ENCODE measurements at regions not wholly inside any gene's neighbourhood (a gene's known extent, or its start where the extent isn't known, plus 50 kb on each side); places are given as distances from the start of the nearest gene placed in this dataset.

- H3K27ac ChIP-seq: no peak overlapping the region
- H3K9me3 ChIP-seq: no peaks in the 10 kb centered on the region
- TF ChIP-seq POLR2A (IDR thresholded peaks at IDR 0.05) (no peak), CTCF (IDR thresholded peaks at IDR 0.05) (no peak)
- H3K27me3 ChIP-seq: no peaks in the 10 kb centered on the region
- no peak overlapping the region for H3K4me3 ChIP-seq
- intact Hi-C loops (cut with DNase I; ENCODE audit: low total_unique reads): no loop called here
- H3K36me3 ChIP-seq: no peaks in the 10 kb centered on the region
- DNase-seq: no peak
- H3K4me1 ChIP-seq: no peaks in the 10 kb centered on the region
These were observed 124.2 kb upstream of the LMO4 start for GRCh38 chr1:87204441-87204840.

- H3K4me3 ChIP-seq: no peak overlapping the region
- no peaks in the 10 kb centered on the region for H3K4me1 ChIP-seq
- H3K27ac ChIP-seq: no peak overlapping the region
- H3K27me3 ChIP-seq: no peaks in the 10 kb centered on the region
- no peaks in the 10 kb centered on the region for H3K9me3 ChIP-seq
- intact Hi-C loops (cut with DNase I; ENCODE audit: low total_unique reads): no loop called here
- no peaks in the 10 kb centered on the region for H3K36me3 ChIP-seq
- no peak for DNase-seq
- no peak for TF ChIP-seq CTCF (IDR thresholded peaks at IDR 0.05)
These were observed 123.8 kb upstream of the LMO4 start for GRCh38 chr1:87204921-87205320.

- H3K4me3 ChIP-seq: no peak overlapping the region
- H3K4me1 ChIP-seq: no peaks in the 10 kb centered on the region
- no peak for DNase-seq
- H3K27ac ChIP-seq: no peak overlapping the region
- no peaks in the 10 kb centered on the region for H3K9me3 ChIP-seq
- no peaks in the 10 kb centered on the region for H3K36me3 ChIP-seq
- H3K27me3 ChIP-seq: no peaks in the 10 kb centered on the region
- intact Hi-C loops (cut with DNase I; ENCODE audit: low total_unique reads): no loop called here
- TF ChIP-seq POLR2A (IDR thresholded peaks at IDR 0.05): no peak
- TF ChIP-seq CTCF (IDR thresholded peaks at IDR 0.05): no peak
These were observed 122.4 kb upstream of the LMO4 start for GRCh38 chr1:87206044-87206831.

GRCh38 chr1:87208080-87208479 lies 120.6 kb upstream of the LMO4 start:
- no peak for TF ChIP-seq CTCF (IDR thresholded peaks at IDR 0.05)
- no peak for TF ChIP-seq POLR2A (IDR thresholded peaks at IDR 0.05)
- Histone ChIP-seq H3K27me3 (no peaks in the 10 kb centered on the region), H3K36me3 (no peaks in the 10 kb centered on the region), H3K9me3 (no peaks in the 10 kb centered on the region), H3K4me1 (no peaks in the 10 kb centered on the region), H3K27ac (no peak overlapping the region), H3K4me3 (no peak overlapping the region)
- intact Hi-C loops (cut with DNase I; ENCODE audit: low total_unique reads): no loop called here
- no peak for DNase-seq

GRCh38 chr1:87208931-87209330 lies 119.7 kb upstream of the LMO4 start:
- no peaks in the 10 kb centered on the region for H3K9me3 ChIP-seq
- no peak overlapping the region for H3K27ac ChIP-seq
- no peak for DNase-seq
- H3K36me3 ChIP-seq: no peaks in the 10 kb centered on the region
- H3K27me3 ChIP-seq: no peaks in the 10 kb centered on the region
- H3K4me1 ChIP-seq: no peaks in the 10 kb centered on the region
- intact Hi-C loops (cut with DNase I; ENCODE audit: low total_unique reads): no loop called here
- no peak overlapping the region for H3K4me3 ChIP-seq
- TF ChIP-seq CTCF (IDR thresholded peaks at IDR 0.05): no peak
- no peak for TF ChIP-seq POLR2A (IDR thresholded peaks at IDR 0.05)

All from uterus (tissue), 3 donors.